RPMI7951 (cell line): ENCODE measurements at regions not wholly inside any gene's neighbourhood (a gene's known extent, or its start where the extent isn't known, plus 50 kb on each side); places are given as distances from the start of the nearest gene placed in this dataset.

ENCODE experiments used
- DNase-seq: peaks from one replicate; pipeline ENCODE4 v3.0.0-alpha.2; 2012; ENCODE audit warnings: low read depth

DNA sequence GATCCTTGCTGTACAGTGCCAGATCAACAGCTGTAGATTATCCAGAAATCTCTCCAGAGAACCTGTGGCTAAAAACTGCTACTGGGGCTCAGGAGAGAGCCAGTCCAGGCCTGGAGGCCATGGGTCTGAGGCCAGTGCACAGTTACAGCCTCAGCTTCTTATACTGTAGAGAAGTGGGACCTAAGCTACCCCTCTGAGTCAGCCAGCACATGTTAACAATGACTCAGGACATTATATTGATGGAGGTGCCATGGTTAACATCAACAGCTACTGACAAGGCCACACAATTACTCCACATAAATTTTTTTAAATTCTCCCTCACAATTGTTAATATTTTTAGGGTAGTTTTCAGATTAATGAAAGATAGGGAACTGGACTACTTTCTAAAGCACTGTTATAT, 138.5 kb downstream of the RBM26 start:
- DNase-seq = no peak

DNA sequence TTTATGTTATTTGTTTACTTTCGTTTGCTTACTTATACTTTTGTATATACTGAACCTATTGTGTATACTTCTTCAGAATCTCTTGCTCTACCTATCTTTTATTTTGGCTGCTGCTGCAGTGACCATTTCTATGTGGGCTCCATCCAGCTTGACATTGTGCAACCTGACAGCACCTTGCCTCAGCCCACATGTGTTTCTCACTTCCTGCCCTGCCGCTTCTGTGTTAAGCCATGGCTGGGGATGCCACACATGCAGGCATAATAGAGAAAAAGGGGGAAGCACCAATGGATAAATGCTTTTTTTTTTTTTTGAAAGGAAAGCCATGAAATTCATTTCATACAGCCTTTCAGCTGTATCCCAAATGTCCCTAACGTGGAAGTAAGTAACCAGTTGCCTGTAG, 147.6 kb downstream of the RBM26 start:
- DNase-seq = no peak

DNA sequence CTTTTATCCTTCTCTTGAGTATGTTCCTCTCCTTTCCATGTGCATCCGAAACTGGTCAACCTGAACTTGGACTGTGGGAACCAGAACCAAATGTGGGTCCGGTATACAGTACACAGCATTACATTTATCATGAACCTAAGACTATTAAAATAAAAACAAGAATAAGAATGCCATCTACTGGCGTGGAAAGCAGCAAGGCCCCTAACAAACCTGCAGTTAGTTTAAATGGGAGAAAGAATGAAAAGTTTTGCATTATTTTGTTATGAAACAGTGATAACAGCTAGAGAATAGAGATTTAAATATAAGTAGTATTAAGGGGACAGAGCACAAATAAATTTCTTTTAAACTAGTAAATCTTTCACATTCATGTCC, 159.5 kb downstream of the RBM26 start:
- DNase-seq = no peak

DNA sequence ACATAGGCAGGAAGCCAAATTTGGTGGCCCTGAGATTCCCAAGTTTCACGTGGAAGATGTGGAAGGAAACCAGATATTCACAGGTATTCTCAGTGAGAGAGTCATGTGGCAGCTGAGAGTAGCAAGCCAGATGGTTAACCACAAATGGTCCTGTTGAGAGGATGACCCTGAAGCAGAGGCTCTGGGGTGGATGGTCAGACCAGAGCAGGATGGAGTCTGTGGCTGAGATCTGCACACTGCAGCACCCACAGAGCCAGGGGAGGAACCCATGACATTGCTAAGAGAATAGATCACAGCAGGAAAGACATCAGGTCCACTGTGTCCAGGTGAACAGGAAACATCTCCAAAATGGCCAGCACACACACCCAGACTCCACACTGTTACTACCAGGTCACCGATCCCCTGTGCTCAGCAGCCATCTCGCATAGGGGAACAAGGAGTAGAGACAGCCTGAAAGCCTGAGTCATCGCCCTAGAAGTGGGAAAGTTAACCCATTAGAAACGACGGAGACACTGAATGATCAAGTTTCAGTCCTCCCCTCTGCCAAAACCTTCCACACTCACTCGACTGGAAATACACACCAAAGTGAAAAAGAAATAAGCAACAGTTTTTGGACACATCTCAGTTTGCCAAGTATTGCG, 160.0 kb downstream of the RBM26 start:
- DNase-seq = no peak

DNA sequence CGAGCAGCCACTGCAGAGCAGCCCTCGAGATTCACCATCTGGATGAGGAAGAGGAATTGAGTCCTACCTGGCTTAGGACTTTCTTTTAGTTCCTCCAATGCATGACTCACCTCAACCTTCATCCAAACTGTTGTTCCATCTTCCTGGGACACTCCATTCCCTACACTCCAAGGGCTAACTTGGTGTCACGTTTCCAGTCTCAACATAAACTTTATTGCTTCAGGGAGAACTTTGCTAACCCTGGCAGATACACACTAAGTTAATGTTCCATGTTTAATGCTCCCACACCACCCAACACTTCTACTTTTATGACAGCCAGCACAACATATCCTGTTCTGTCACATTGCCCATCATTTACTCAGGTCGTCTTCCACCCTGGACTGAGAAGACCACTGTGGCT, 164.4 kb downstream of the RBM26 start:
- DNase-seq = no peak

- DNase-seq = no peak
These were observed 168.1 kb downstream of the RBM26 start for GRCh38 chr13:79237981-79238380.

DNA sequence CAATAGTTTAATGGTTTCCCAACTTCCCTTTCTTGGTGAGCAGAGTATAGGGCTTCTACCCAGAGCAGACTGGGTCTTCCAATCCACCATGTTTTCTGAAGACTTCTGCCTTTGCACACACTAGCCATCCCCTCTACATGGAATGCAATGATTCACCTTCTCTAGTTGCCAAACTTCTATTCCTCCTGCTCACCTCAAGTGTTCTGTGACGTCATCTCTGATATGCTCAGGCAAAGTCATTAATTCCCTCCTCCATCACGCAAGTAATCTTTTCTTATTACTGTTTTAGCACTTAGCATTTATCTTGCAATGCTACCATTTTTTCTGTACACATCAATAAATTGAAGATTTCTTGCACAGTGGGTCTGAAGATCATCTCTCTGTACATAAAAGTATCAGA, 174.2 kb downstream of the RBM26 start:
- no peak for DNase-seq

DNA sequence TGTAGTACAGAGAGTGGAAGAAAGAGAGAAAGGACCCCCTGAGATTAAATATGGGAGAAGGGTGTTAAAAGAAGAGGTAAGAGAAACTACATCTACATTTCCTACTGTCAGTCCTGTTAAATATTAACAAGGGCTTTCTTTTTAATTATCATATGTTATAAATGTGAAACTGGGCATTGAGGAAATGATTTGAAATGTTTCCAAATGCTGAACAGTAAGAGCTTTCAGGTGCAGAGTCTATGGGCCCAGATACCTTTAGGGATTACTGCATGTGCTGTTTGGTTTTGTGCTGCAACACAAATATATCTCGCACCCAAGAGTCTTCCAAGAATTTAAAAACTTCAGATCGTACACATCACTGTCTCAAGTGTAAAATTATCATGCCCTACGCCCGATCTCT, 176.3 kb downstream of the RBM26 start:
- no peak for DNase-seq

- no peak for DNase-seq
These were observed 177.1 kb downstream of the RBM26 start for GRCh38 chr13:79228972-79229371.

DNA sequence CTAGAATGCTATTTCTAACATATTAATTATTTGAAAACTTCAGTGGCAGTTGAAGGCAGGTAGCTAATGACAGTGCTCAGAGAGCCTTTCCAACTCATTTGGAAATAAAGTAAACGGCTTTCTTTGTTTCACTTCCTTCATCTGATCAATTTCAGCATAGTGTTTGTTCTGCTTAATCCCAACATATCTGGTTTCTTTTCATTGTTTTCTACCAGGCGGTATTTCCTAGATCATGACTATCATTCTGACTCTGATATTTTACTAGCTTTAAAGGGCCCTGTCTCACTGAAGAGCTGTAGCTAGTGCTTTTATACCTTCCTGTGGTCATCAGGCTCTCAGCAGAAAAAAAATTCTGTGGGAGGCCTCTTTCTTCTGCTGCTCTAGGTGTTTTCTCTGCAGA, 178.6 kb downstream of the RBM26 start:
- DNase-seq = no peak

GRCh38 chr13:79226938-79227337, 179.1 kb downstream of the RBM26 start:
- no peak for DNase-seq

- no peak for DNase-seq
These were observed 179.8 kb downstream of the RBM26 start for GRCh38 chr13:79226250-79226649.

DNA sequence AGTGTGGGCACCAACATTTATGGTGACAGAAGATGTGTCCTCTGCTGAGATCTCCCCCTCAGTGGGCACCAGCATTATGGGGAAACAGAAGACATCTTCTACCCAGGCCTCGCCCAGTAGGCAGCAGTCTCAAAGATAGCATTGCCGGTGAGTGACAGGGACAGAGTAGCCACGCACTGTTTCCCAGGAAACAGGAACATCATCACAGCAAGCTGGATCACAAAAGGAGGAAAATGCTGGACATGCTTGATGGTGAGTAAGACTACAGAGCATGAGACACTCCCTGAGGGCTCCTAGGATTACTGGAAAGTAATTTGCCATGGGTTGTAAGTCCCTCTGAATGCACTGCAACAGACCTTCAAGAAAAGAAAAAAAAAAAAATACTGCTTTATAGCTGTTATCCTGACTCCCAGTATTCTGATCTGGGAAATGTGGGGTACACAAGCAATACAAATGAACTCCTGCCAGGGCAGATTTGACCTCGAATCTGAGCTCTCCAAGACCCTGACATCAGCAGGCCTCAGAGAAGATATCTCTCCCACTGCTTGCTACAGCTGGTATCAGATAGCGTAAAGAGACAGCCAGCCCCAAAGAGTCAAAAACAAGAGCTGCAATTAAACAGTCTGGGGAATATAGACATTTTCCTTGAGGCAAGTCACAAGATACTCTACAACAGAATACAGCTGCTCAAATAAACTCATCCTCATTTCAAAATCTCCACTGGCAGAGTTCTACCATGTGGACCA, 180.4 kb downstream of the RBM26 start:
- no peak for DNase-seq

DNA sequence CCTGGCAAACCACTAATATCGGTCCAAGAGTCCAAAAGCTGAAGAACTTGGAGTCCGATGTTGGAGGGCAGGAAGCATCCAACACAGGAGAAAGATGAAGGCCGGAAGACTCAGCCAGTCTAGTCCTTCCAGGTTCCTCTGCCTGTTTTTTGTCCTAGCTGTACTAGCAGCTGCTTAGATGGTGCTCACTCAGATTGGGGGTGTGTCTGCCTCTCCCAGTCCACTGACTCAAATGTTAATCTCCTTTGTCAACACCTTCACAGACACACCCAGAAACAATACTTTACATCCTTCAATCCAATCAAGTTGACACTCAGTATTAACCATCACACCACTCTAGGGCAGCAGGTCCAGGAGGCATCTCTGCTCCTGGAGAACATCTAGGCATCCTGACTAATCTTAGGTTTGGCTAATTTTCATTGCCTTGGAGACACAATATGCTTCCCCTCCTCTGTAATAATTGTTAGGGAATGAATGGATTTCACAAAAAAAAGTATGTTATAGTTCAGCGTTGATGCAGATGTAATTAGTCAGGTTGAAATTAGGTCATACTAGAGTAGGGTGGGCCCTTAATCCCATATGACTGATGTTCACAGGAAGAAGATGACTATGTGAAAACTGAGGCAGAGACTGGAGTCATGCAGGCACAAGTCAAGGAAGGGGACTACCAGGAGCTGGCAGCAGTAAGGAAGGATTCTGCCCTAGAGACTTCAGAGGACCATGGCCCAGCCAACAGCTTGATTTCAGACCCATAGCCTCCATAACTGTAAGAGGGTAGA, 183.4 kb downstream of the RBM26 start:
- DNase-seq = no peak

- no peak for DNase-seq
These were observed 193.9 kb downstream of the RBM26 start for GRCh38 chr13:79212064-79212619.

- no peak for DNase-seq
These were observed 194.7 kb downstream of the RBM26 start for GRCh38 chr13:79211377-79211776.

DNA sequence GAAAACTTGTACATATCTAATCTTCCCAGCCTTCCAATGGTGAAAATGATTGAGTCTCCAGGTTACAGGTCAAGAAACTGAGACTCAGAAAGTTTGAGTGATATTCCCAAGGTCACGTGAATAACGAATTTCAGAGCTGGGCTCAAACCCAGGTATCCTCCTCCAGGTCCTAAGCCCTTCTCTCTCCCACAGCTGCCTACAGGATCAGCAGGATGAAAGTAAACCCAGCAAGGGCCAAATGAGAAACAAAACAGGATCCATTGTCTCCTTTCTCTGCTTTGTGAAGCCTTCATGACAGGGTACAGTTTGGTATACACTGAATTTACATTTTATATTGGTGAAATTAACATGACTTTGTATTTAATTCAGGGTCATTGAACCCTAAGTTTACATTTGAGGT, 208.1 kb downstream of the RBM26 start:
- no peak for DNase-seq

DNA sequence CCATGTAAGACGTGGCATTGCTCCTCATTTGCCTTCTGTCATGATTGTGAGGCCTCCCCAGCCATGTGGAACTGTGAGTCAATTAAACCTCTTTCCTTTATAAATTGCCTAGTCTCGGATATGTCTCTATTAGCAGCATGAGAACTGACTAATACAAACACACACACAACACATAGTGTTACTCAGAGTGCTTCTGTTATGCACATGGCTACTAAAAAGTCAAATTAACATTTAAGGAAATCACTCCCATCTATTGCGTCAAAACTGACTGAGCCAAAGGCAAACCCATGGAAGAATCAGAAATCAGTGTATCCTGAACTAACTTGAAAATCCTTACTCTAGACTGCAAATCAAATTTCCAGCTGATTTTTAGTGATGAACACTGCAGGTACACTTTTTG, 209.2 kb downstream of the RBM26 start:
- DNase-seq = no peak

DNA sequence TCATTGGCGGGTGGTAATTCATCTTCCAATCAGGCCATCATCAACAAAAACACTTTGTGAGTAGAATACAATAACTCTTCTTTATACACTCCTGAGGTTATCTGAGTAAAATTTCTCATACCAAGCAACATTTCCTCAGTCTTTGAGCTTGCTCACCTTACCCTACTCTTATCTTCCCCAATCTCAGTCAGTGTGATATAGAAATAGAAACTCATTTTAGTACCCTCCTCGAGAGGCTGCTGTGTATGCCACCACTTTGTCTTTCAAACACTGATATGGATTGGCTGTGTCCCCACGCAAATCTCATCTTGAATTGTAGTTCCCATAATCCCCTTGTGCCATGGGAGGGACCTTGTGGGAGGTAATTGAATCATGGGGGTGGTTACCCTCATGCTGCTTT, 209.7 kb downstream of the RBM26 start:
- no peak for DNase-seq

- no peak for DNase-seq
These were observed 211.3 kb downstream of the RBM26 start for GRCh38 chr13:79194727-79195126.

DNA sequence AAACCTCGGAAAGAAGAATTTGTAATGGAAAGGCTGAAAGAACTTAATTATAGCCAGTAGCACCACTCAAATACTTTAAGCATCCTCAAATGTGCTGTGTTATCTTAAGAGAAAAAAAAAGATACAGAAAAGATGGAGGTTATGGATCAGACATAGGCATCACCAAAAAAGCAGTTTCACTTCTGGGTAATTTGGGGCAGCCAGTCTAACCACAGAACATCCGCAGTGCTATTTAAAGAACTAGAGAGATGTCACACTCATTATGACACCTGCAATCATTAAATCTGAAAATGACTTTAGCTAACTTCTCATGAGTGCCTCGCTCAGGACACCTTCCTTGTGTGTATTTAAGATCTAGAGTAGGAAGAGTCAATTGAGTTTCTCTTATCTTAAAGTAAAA, 211.8 kb downstream of the RBM26 start:
- DNase-seq = no peak

DNA sequence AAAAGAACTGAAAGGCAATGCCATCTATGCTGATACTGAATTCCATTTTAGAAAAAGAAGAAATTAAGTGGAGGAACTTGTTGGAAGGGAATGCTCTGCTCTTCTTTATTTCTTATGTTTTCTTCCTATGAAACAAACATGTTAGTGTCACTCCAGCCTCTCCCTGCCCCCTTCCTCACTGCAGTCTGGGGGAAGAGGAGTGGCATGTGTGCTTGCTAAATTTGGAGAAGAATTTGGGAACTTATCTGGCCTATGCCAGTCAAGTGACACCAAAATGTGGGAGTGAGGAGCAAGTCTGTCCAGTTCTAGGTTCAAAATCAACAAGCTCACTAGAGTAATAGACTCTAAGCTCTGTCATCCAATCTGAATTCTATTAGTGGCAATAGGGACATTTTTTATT, 214.6 kb downstream of the RBM26 start:
- DNase-seq = no peak

DNA sequence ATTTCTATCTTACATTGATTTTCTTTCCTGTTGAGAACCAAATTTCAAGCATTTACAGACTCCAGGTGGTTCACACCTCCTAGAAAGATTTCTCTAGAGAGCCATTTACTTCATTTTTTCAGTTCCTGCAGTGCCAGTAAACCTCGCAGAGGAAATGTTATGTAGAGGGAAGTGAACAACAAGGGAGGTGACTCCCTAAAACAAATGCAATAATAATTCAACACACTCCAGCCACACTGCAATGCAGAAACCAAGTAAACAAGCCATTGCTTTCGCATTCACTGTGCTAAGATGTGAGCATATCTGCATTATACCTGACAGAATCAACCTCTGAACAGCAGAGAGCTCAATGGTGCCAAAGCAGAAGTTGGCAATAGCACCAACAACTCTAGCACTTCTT, 215.1 kb downstream of the RBM26 start:
- DNase-seq = no peak
